ENCODE measurements at regions not wholly inside any gene's neighbourhood (a gene's known extent, or its start where the extent isn't known, plus 50 kb on each side); places are given as distances from the start of the nearest gene placed in this dataset.

GRCh38 chr4:81828991-81829390 is 357.3 kb upstream of the RASGEF1B start:
- Histone ChIP-seq H3K27ac (ENCODE audit: low read depth, low read length) (no peak overlapping the region), H3K23me2 (ENCODE audit: low read depth, low read length) (no peaks in the 10 kb centered on the region), H3K4me1 (replicated peaks in 1 of 4; ENCODE audit: control insufficient read depth in 3 of 4, insufficient read depth in 4 of 4, low read length in 3 of 4) (no peaks in the 10 kb centered on the region), H2BK12ac (ENCODE audit: low read depth, low read length) (no peak overlapping the region), H3K9ac (replicated peaks in 1 of 4; ENCODE audit: extremely low read depth in 1 of 4, low read depth in 3 of 4, low read length in 3 of 4) (no peak overlapping the region), H3K79me2 (ENCODE audit: control insufficient read depth in 1 of 2, insufficient read depth in 2 of 2, low read length in 2 of 2) (no peaks in the 10 kb centered on the region), H3K4me2 (ENCODE audit: insufficient read depth in 1 of 2, low read depth in 2 of 2, low read length in 2 of 2) (no peak overlapping the region), H3K23ac (ENCODE audit: insufficient read length) (no peak overlapping the region), H3K4ac (replicated peaks; ENCODE audit: insufficient read length, low read depth, low read length) (no peak overlapping the region), H4K91ac (replicated peaks; ENCODE audit: insufficient read length, low read length) (no peak overlapping the region), H3K14ac (ENCODE audit: insufficient read length) (no peak overlapping the region), H3K9me3 (ENCODE audit: insufficient read depth in 2 of 2, low read depth in 1 of 2, low read length in 1 of 2) (no peaks in the 10 kb centered on the region), H2BK15ac (ENCODE audit: low read length) (no peak overlapping the region), H3K36me3 (ENCODE audit: control insufficient read depth in 2 of 4, insufficient read depth in 4 of 4, low read length in 3 of 4) (no peaks in the 10 kb centered on the region), H3K4me3 (ENCODE audit: extremely low read depth in 1 of 4, insufficient read depth in 2 of 4, low read depth in 3 of 4, low read length in 4 of 4) (no peak overlapping the region), H3K18ac (ENCODE audit: extremely low read depth, low read length) (no peak overlapping the region), H3K56ac (replicated peaks; ENCODE audit: insufficient read length, low read depth, low read length) (no peak overlapping the region), H4K8ac (ENCODE audit: extremely low read depth, insufficient read depth, low read length) (no peak overlapping the region), H4K5ac (ENCODE audit: insufficient read length, low read depth, low read length) (no peak overlapping the region), H2AK5ac (ENCODE audit: low read depth, low read length) (no peak overlapping the region), H2BK120ac (replicated peaks; ENCODE audit: low read depth, low read length) (no peak overlapping the region), H4K20me1 (replicated peaks in 1 of 2; ENCODE audit: control insufficient read depth in 1 of 2, insufficient read depth in 2 of 2, low read length in 2 of 2) (no peaks in the 10 kb centered on the region), H3K79me1 (ENCODE audit: low read depth, low read length) (no peaks in the 10 kb centered on the region), H2BK20ac (ENCODE audit: low read length) (no peak overlapping the region), H3K27me3 (replicated peaks in 1 of 4; ENCODE audit: control insufficient read depth in 3 of 4, extremely low read depth in 1 of 4, insufficient read depth in 3 of 4, low read length in 3 of 4) (no peaks in the 10 kb centered on the region), H2AFZ (ENCODE audit: low read length) (no peak overlapping the region), H2BK5ac (ENCODE audit: low read depth, low read length) (no peak overlapping the region)
- CTCF ChIA-PET (ENCODE audit: partially characterized antibody) = interaction anchor here (0.6 to 1.6 kb wide), 6 partner anchors 15 to 480 kb away, joined by 3 to 7 read pairs (median 3); no protein-coding TSS in a partner anchor
- POLR2A ChIA-PET (ENCODE audit: partially characterized antibody) = no interaction called here
- 91% methylated on average over 1 of the region's 1 CpG; no CpG with 5 or more reads in 1 of the 2 experiments for WGBS, 2 experiments (ENCODE audit: extremely low coverage in 1 of 2, insufficient coverage in 1 of 2, insufficient read length in 1 of 2, insufficient replicate concordance in 2 of 2, low coverage in 1 of 2, low lambda C conversion rate in 2 of 2, missing lambda C conversion rate in 1 of 2)
- DNase-seq (ENCODE audit: low read depth in 1 of 2, low spot score in 2 of 2) (no peak), FAIRE-seq (no peak)
- TF ChIP-seq CHD2 (IDR thresholded peaks at IDR 0.05; ENCODE audit: low read length) (no peak), POLR2AphosphoS5 (IDR thresholded peaks at IDR 0.05; ENCODE audit: low read depth, low read length) (no peak), ATF3 (IDR thresholded peaks at IDR 0.05; ENCODE audit: insufficient read depth, low read depth, low read length) (no peak), BRCA1 (IDR thresholded peaks at IDR 0.05; ENCODE audit: low read depth, low read length) (no peak), BACH1 (IDR thresholded peaks at IDR 0.05; ENCODE audit: low read length) (no peak), PHF8 (conservative IDR thresholded peaks at IDR 0.05; ENCODE audit: low read depth, low read length) (no peak), SIN3A (conservative IDR thresholded peaks at IDR 0.05 in 1 of 2, IDR thresholded peaks at IDR 0.05 in 1 of 2; ENCODE audit: low read depth in 1 of 2, low read length in 2 of 2) (no peak), MAFK (IDR thresholded peaks at IDR 0.05; ENCODE audit: low read depth, low read length) (no peak), KDM4A (IDR thresholded peaks at IDR 0.05; ENCODE audit: low read depth, low read length, severe bottlenecking) (no peak), CBX8 (IDR thresholded peaks at IDR 0.05; ENCODE audit: borderline replicate concordance, low read depth, low read length) (no peak), SAP30 (IDR thresholded peaks at IDR 0.05; ENCODE audit: insufficient read depth, insufficient replicate concordance, low read length) (no peak), CHD1 (IDR thresholded peaks at IDR 0.05; ENCODE audit: low read depth, low read length) (no peak), SP4 (IDR thresholded peaks at IDR 0.05; ENCODE audit: low read length) (no peak), ASH2L (IDR thresholded peaks at IDR 0.05; ENCODE audit: low read length) (no peak)

All from H1 (cell line).